Nucleus accumbens (tissue), 56 donors: ENCODE measurements at regions not wholly inside any gene's neighbourhood (a gene's known extent, or its start where the extent isn't known, plus 50 kb on each side); places are given as distances from the start of the nearest gene placed in this dataset.
A peak's percentile ranks its signal among the peaks of the same experiment; 100 is the strongest.
"Not testable (repeated sequence)": the region's sequence is repeated elsewhere in the genome, so short reads cannot be mapped to it uniquely, and the experiment has no call there.

ENCODE experiments used
- DNase-seq, 56 donors: peaks; one replicate each; lab custom pipeline; 2025; lab: John Stamatoyannopoulos, UW

DNA sequence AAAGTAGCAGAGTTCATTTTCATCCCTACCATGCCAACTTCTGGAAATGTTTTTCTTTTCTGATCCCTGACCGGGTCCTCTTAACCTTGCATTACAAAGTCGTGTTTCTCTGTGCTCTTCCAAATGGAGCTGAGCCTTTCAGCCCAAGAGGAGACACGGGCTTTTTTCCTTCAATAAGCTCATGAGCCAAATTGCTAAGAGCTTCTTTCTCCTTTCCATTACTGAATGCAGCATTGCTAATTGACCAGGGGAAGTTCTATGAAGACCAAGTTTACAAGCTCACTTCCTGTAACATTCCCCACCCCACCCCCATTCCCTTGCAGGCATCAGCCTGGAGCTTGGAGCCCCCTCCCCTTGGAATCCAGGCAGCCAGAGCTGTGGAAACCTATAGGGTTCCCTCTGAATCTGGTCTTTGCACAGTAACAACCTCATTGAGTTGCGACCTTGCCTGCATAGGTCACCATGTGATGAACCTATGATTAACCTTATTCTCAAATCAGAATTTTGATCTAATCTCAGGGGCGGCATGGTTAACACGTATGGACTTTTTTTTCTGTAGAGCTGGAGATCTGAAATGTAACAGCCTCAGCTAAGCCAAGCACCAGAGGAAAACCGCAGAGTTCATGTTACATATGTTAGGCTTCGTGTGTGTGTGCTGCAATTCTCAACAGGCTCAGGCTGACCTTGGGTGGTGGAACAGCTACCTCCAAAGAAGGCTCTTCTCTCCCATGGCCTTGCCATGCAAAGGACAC lies 395.7 kb upstream of the ZNF462 start:
- no peak for DNase-seq

DNA sequence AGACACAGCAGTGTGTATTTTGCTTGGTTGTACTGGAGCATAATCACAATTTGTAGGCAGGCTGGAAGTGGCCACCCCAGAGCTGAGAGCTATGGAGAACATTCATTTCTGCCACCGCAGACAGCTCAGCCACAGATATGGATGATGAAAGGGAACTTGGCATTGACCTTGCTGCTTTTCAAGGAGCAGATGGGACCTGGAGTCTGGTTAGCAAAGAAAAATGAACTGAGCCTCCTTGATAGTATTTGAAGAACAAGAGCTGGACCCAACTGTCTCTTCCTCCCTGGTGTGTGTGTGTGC lies 395.2 kb upstream of the ZNF462 start:
- DNase-seq: no peak

GRCh38 chr9:106468431-106468830 lies 394.5 kb upstream of the ZNF462 start:
- no peak for DNase-seq

DNA sequence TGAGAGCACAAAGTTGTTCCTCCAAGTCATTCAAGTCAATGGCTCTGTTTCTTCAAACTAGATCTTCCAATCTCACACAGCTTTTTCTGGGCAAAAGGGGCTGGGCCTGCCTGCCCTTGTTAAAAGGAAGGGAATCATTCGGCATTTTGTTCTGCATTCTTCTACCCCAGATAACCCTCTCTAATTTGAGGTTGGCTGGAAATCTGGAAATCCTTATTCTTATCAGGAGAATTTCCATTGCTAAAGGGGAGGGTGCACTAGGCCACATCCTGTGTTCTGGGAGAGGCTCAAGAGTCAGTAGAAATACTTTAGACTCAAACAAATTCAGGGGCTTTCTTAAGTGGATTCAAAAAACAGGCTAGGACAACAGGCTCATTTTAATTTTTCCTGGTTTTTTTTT lies 384.7 kb upstream of the ZNF462 start:
- no peak for DNase-seq

DNA sequence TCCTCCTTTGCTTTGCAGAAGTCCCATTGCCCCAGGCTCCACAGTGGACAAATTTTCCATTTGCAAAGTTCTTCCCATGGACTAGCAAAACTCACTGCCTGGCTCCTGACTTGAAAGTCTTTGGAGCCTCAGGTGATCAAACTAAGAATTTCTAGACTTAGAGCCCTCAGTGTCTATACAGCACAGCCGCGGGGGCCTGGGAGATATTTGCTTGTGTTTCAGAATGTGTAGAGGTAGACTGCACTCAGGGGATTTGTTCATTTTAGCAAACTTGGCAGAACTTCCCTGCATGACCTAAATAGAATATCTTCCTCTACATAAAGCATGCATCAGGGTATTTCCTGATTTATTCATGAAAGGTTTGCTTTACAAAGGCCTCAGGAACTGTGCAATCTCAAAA lies 384.2 kb upstream of the ZNF462 start:
- no peak for DNase-seq

- peak in 2 of 56 donors; percentile 4 to 54 for DNase-seq
Observed at GRCh38 chr9:106479679-106480078, 383.3 kb upstream of the ZNF462 start.

- DNase-seq: no peak
Observed at GRCh38 chr9:106481013-106481609, 381.9 kb upstream of the ZNF462 start.

- no peak for DNase-seq
Observed at GRCh38 chr9:106482733-106483132, 380.2 kb upstream of the ZNF462 start.

GRCh38 chr9:106486685-106487084 lies 376.3 kb upstream of the ZNF462 start:
- DNase-seq: no peak

DNA sequence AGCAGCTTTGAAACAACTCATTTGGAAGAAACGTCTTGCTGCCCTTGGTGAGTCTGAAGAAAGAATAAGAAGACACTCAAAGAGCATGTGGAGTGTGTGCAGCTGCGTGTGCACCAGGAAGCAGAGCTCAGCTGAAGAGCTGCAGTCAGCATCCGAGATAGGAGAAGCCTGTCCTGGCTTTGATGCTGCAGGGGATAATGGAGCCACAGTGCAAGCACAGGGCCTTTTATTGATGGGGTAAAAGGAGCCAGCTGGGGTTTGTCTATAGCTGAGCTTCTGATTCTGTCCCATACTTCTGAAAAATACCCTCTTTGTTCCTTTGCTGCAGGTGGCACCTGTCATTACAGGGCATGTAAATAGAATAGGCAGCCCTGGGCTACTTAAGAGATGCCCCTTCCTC lies 375.7 kb upstream of the ZNF462 start:
- peak in 34 of 56 donors; percentile 4 to 60 (median 17) for DNase-seq

- DNase-seq: not testable (repeated sequence)
Observed at GRCh38 chr9:106492126-106492525, 370.8 kb upstream of the ZNF462 start.

- no peak for DNase-seq
Observed at GRCh38 chr9:106500171-106500570, 362.8 kb upstream of the ZNF462 start.

- not testable (repeated sequence) for DNase-seq
Observed at GRCh38 chr9:106501210-106501609, 361.8 kb upstream of the ZNF462 start.

DNA sequence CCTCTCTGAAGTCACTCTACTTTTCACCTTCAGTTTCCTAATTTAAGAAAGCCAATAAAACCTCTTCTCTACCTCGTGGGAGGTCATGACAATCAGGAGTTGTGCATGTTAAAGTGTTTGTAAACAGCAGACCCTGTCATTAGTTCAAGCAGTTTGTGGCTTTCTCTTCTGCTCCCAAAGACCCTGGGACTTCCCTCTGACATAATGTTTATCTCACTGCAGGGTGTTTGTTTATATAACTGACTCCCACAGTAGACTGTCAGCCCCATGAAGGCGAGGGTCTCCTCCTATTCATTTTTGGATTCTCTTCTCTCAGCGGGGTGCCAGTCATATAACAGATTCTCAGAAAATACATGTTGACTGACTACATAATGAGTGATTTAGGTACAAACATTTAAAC lies 360.0 kb upstream of the ZNF462 start:
- no peak for DNase-seq

DNA sequence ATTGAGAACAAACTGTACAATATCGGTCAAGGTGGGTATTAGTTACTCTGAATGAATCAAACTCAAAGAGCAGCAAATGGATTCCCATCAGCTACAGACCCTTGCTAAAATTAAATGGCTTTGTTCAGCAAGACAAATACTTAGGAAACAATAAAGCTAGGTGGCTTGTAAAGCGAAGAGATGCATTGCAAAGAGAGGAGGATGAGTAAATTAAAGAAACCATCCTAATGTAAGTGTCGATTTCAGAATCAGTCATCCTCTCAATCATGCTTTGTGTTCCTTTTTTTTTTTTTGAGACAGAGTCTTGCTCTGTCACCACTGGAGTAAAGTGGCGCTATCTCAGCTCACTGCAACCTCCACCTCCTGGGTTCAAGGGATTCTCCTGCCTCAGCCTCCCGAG lies 359.2 kb upstream of the ZNF462 start:
- DNase-seq: no peak

DNA sequence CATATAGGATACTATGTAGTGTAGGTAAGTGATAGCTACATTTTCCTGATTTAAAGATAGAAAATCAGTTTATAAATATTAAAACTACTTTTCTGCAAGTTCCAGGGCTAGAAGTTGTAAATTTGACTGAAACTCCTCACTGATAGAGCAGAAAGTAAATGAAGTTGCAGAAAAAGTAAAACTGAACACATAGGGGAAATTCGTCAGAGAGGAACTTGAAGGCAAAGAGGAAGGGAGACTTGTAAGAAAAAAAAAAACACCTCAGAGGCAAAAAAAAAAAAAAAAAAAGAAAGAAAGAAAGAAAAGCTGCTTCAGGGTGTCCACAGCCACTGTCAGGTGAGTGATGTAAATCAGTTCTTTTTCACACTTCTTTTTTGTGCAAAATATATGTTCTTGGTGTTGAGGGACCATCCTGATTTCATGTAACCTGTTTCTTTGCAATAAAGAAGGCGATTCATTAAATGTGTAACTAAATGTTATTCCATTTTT lies 336.2 kb upstream of the ZNF462 start:
- DNase-seq: no peak

- no peak for DNase-seq
Observed at GRCh38 chr9:106528158-106528557, 334.8 kb upstream of the ZNF462 start.

GRCh38 chr9:106529616-106530015 lies 333.4 kb upstream of the ZNF462 start:
- DNase-seq: no peak

GRCh38 chr9:106531491-106531890 lies 331.5 kb upstream of the ZNF462 start:
- DNase-seq: no peak

DNA sequence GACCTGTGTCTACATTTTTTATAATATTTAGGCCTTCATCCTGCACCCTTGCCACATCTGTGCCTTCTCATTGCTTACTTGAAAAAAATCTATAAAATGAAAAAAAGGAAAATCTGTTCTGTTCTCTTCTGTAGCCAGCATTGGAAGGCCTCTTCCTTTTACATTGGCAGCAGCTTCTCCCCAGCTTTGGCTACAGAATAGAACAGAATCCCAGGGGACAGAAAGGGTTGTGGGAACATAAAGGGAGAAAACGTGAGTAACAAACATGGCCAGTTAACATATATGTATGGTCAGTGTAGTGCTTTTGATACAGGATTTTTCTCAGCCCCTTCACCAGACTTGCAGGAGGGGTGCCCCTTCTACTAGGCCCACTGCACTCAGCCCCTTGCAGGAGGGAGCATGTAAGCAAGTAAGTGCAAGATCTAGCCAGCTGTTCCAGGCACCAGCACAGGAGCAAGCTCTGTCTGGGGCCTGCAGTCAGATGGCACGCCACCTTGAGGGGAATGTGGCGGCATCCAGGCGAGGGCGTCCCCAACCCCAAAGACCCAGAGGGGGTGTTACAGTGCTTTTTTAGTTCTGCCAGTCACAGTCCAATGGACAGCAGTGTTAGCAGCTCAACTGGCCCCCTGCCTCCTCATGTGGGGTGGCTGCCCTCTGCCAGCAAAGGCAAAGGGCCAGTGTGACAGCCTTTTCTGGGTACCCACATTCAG lies 330.5 kb upstream of the ZNF462 start:
- no peak for DNase-seq

DNA sequence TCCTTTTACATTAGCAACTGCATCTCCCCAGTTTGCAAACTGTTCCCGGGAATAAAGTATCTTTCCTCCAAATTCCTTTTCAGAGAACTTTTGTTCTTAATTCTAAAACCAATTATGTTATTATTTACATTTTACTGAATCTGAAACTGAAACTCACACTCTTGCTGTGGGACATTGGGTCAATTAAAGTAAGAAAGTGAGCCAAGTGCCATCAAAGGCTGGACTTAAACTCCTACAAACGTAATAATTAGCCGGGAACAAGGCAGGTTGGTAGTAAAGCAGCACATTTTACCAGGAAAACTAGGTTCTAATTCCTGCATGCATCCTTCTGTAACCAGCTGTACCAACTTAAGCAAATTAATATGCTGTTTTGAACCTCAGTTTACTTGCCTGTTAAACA lies 328.2 kb upstream of the ZNF462 start:
- DNase-seq: no peak

GRCh38 chr9:106535439-106535838 lies 327.5 kb upstream of the ZNF462 start:
- DNase-seq: peak in 6 of 56 donors; percentile 3 to 10 (median 6)
